PC-9 (cell line): ENCODE measurements at regions not wholly inside any gene's neighbourhood (a gene's known extent, or its start where the extent isn't known, plus 50 kb on each side); places are given as distances from the start of the nearest gene placed in this dataset.

Experiments
- BruUV-seq: library from RNA; stranded (reverse); fragments of 400-500 nt; replicated peaks from 2 replicates; lab custom pipeline; 2021; lab: Mats Ljungman, UMichigan
- CTCF ChIA-PET: fragments of 300-600 bp; sonication (Branson Sonifier 250); formaldehyde crosslinking; loops from one replicate; lab custom pipeline; 2022; ENCODE audit warnings: antibody characterized with exemption; lab: Charles Lee
- POLR2A ChIA-PET: fragments of 300-600 bp; sonication (Branson Sonifier 250); formaldehyde crosslinking; loops from one replicate; lab custom pipeline; 2022; ENCODE audit warnings: antibody characterized with exemption; ENCODE audit not compliant: unreplicated experiment; lab: Charles Lee
- DNase-seq, 2 experiments: peaks; one replicate each; pipeline versions ENCODE4 v3.0.0 to v3.0.0-alpha.2; 2015 to 2022; ENCODE audit warnings: mixed read lengths in 1 of 2
- H2AFZ ChIP-seq: fragments of 200-600 bp; sonication (generic); 2 replicates; pipeline ENCODE4 v1.8.1; 2017; ENCODE audit warnings: antibody characterized with exemption
- H3F3A ChIP-seq: fragments of 200-600 bp; sonication (generic); 2 replicates; pipeline ENCODE4 v1.8.1; 2017; ENCODE audit warnings: antibody characterized with exemption, mild to moderate bottlenecking, low read depth; ENCODE audit not compliant: insufficient read depth
- H3K27ac ChIP-seq: fragments of 200-600 bp; sonication (generic); 2 replicates; pipeline ENCODE4 v1.6.1; 2016; ENCODE audit warnings: mixed run types
- H3K27me3 ChIP-seq: fragments of 200-600 bp; sonication (generic); 2 replicates; pipeline ENCODE4 v1.6.1; 2016; ENCODE audit warnings: low read depth, mixed run types; ENCODE audit not compliant: insufficient read depth
- H3K36me3 ChIP-seq: fragments of 200-600 bp; sonication (generic); 2 replicates; pipeline ENCODE4 v1.6.1; 2016; ENCODE audit warnings: low read depth, mixed run types
- H3K4me1 ChIP-seq: fragments of 200-600 bp; sonication (generic); replicated peaks from 2 replicates; pipeline ENCODE4 v1.6.1; 2016; ENCODE audit warnings: mixed run types; ENCODE audit not compliant: insufficient read depth
- H3K4me2 ChIP-seq: fragments of 200-600 bp; sonication (generic); 2 replicates; pipeline ENCODE4 v1.6.1; 2017; ENCODE audit warnings: mixed run types
- H3K4me3 ChIP-seq: fragments of 200-600 bp; sonication (generic); 2 replicates; pipeline ENCODE4 v1.6.1; 2016; ENCODE audit warnings: mixed run types
- H3K79me2 ChIP-seq: fragments of 200-600 bp; sonication (generic); 2 replicates; pipeline ENCODE4 v1.6.1; 2017; ENCODE audit warnings: low read depth, mixed run types
- H3K9me2 ChIP-seq: fragments of 200-600 bp; sonication (generic); 2 replicates; pipeline ENCODE4 v1.8.1; 2017; ENCODE audit warnings: mild to moderate bottlenecking; ENCODE audit not compliant: insufficient read depth
- H3K9me3 ChIP-seq: fragments of 200-600 bp; sonication (generic); 2 replicates; pipeline ENCODE4 v1.8.1; 2016; ENCODE audit warnings: low read depth; ENCODE audit not compliant: insufficient read depth
- H4K20me1 ChIP-seq: fragments of 200-600 bp; sonication (generic); 2 replicates; pipeline ENCODE4 v1.8.1; 2017; ENCODE audit not compliant: insufficient read depth
- CTCF ChIP-seq: fragments of 200-600 bp; sonication (generic); conservative IDR thresholded peaks from 2 replicates; pipeline ENCODE4 v1.6.1; 2017; ENCODE audit warnings: mixed run types, antibody characterized with exemption, mild to moderate bottlenecking, moderate library complexity
- EZH2 ChIP-seq: fragments of 200-600 bp; sonication (generic); IDR thresholded peaks from 2 replicates; pipeline ENCODE4 v1.8.0; 2017; ENCODE audit warnings: antibody characterized with exemption, low read depth
- intact Hi-C: fragments of 100-400 bp; cut with micrococcal nuclease; formaldehyde crosslinking; loops from one replicate; pipeline ENCODE4 v1.10.0; 2022; ENCODE audit not compliant: unreplicated experiment

- POLR2A ChIA-PET, result no interaction called here
- Histone ChIP-seq H3F3A (no peaks in the 10 kb centered on the region), H3K4me3 (no peak overlapping the region), H3K9me2 (no peaks in the 10 kb centered on the region), H3K36me3 (no peaks in the 10 kb centered on the region), H3K9me3 (0 out of 2 replicates have a peak, but pooled peaks cover 7% of the 10 kb centered on the region), H3K79me2 (no peaks in the 10 kb centered on the region), H3K4me1 (no peaks in the 10 kb centered on the region), H4K20me1 (no peaks in the 10 kb centered on the region), H3K27me3 (no peaks in the 10 kb centered on the region), H2AFZ (no peak overlapping the region), H3K27ac (no peak overlapping the region), H3K4me2 (no peak overlapping the region)
- CTCF ChIA-PET, result no interaction called here
- TF ChIP-seq CTCF (no peak), EZH2 (no peak)
- intact Hi-C loops, result no loop called here
- DNase-seq, result no peak
- no TSS peak for BruUV-seq
Observed at GRCh38 chr11:33577204-33577603, 123.4 kb downstream of the C11orf91 start.

DNA sequence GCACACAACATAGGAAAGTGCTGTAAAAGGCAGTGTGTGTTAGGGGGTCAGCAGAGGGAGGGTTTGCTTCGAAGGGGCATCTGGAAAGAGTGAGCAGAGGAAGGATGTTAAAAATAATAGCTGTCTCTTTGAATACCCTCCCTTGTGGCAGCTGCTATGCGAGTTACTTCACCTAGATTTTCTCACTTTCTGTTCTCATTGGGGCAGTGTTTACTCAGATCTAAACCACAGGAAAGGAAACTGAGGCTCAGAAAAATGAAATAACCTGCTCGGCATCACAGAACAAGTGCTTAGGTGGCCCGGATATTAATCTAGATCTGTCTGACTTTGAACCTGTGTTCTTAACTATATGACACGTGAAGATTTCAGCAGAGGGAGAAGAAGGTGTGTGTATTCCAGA, 125.3 kb downstream of the C11orf91 start:
- Histone ChIP-seq H4K20me1 (no peaks in the 10 kb centered on the region), H3K27me3 (no peaks in the 10 kb centered on the region), H3K4me1 (no peaks in the 10 kb centered on the region), H3K4me3 (no peak overlapping the region), H3K9me2 (no peaks in the 10 kb centered on the region), H2AFZ (no peak overlapping the region), H3K9me3 (0 out of 2 replicates have a peak, but pooled peaks cover 9% of the 10 kb centered on the region), H3K36me3 (no peaks in the 10 kb centered on the region), H3K27ac (no peak overlapping the region), H3F3A (no peaks in the 10 kb centered on the region), H3K4me2 (no peak overlapping the region), H3K79me2 (no peaks in the 10 kb centered on the region)
- CTCF ChIA-PET, result no interaction called here
- no TSS peak for BruUV-seq
- POLR2A ChIA-PET, result no interaction called here
- no peak for DNase-seq
- no peak for TF ChIP-seq CTCF
- no peak for TF ChIP-seq EZH2
- intact Hi-C loops, result no loop called here

DNA sequence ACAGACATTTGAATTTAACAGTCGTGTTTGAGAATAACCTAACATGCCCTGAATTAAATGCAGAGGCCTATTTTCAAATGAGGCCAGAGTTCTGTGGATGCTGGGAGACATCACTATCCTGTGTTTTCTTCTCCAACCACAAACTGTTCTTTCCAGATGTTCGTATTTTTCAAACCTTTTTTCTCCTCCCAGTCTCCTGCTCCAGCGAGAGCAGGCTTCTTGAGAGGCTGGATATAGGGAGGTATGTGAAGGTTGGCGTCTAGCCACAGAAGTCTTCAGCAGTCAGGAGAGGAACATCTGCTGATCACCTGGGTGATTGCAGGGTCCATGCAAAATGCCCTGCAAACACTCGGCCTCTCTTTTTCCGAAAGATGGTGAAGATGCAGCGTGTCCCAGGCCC, 126.3 kb downstream of the C11orf91 start:
- Histone ChIP-seq H3K79me2 (no peaks in the 10 kb centered on the region), H3K4me3 (no peak overlapping the region), H3K4me1 (no peaks in the 10 kb centered on the region), H3F3A (no peaks in the 10 kb centered on the region), H3K27ac (no peak overlapping the region), H3K36me3 (no peaks in the 10 kb centered on the region), H3K9me3 (0 out of 2 replicates have a peak, but pooled peaks cover 9% of the 10 kb centered on the region), H3K4me2 (no peak overlapping the region), H4K20me1 (no peaks in the 10 kb centered on the region), H2AFZ (no peak overlapping the region), H3K9me2 (no peaks in the 10 kb centered on the region), H3K27me3 (no peaks in the 10 kb centered on the region)
- intact Hi-C loops, result no loop called here
- TF ChIP-seq CTCF (no peak), EZH2 (no peak)
- no TSS peak for BruUV-seq
- ChIA-PET POLR2A (no interaction called here), CTCF (no interaction called here)
- no peak for DNase-seq
